NOMO-1 treated with DMSO at 0.1 percent for 48 hours (cell line): ENCODE measurements at regions not wholly inside any gene's neighbourhood (a gene's known extent, or its start where the extent isn't known, plus 50 kb on each side); places are given as distances from the start of the nearest gene placed in this dataset.
"Not testable (repeated sequence)": the region's sequence is repeated elsewhere in the genome, so short reads cannot be mapped to it uniquely, and the experiment has no call there.

Experiments used
- DNase-seq: peaks from one replicate; lab custom pipeline; 2025; ENCODE audit not compliant: unreplicated experiment; lab: John Stamatoyannopoulos, UW

GRCh38 chr3:135393159-135393558, 572.4 kb upstream of the PPP2R3A start:
- no peak for DNase-seq

- no peak for DNase-seq
Observed at GRCh38 chr3:135393898-135394525, 571.5 kb upstream of the PPP2R3A start.

GRCh38 chr3:135412475-135412874, 553.1 kb upstream of the PPP2R3A start:
- no peak for DNase-seq

- DNase-seq, result no peak
Observed at GRCh38 chr3:135416182-135416581, 549.3 kb upstream of the PPP2R3A start.

GRCh38 chr3:135419155-135419554, 546.4 kb upstream of the PPP2R3A start:
- no peak for DNase-seq

- DNase-seq, result no peak
Observed at GRCh38 chr3:135426508-135426907, 539.0 kb upstream of the PPP2R3A start.

- no peak for DNase-seq
Observed at GRCh38 chr3:135432402-135432801, 533.1 kb upstream of the PPP2R3A start.

GRCh38 chr3:135438889-135439597, 526.5 kb upstream of the PPP2R3A start:
- DNase-seq, result not testable (repeated sequence)

- not testable (repeated sequence) for DNase-seq
Observed at GRCh38 chr3:135439632-135440031, 525.9 kb upstream of the PPP2R3A start.

GRCh38 chr3:135440233-135440632, 525.3 kb upstream of the PPP2R3A start:
- DNase-seq, result no peak

GRCh38 chr3:135440746-135441145, 524.8 kb upstream of the PPP2R3A start:
- no peak for DNase-seq

- no peak for DNase-seq
Observed at GRCh38 chr3:135444058-135444457, 521.5 kb upstream of the PPP2R3A start.

- no peak for DNase-seq
Observed at GRCh38 chr3:135447483-135447882, 518.0 kb upstream of the PPP2R3A start.

- peak; percentile 97 for DNase-seq
Observed at GRCh38 chr3:135448520-135448919, 517.0 kb upstream of the PPP2R3A start.

- no peak for DNase-seq
Observed at GRCh38 chr3:135449046-135449445, 516.5 kb upstream of the PPP2R3A start.

- peak; percentile 97 for DNase-seq
Observed at GRCh38 chr3:135451037-135451785, 514.3 kb upstream of the PPP2R3A start.

GRCh38 chr3:135452881-135453280, 512.6 kb upstream of the PPP2R3A start:
- no peak for DNase-seq

- no peak for DNase-seq
Observed at GRCh38 chr3:135453326-135453725, 512.2 kb upstream of the PPP2R3A start.

- DNase-seq, result no peak
Observed at GRCh38 chr3:135454890-135455289, 510.6 kb upstream of the PPP2R3A start.

GRCh38 chr3:135456108-135456790, 509.3 kb upstream of the PPP2R3A start:
- DNase-seq, result no peak

- no peak for DNase-seq
Observed at GRCh38 chr3:135458541-135459322, 506.8 kb upstream of the PPP2R3A start.
